Caki2 (cell line): ENCODE measurements at regions not wholly inside any gene's neighbourhood (a gene's known extent, or its start where the extent isn't known, plus 50 kb on each side); places are given as distances from the start of the nearest gene placed in this dataset.

Experiments
- DNase-seq: peaks from one replicate; pipeline ENCODE4 v3.0.0-alpha.2; 2015; ENCODE audit warnings: low read depth
- in situ Hi-C: cut with HindIII; loops from 2 replicates; pipeline ENCODE4 v1.10.0; 2016; ENCODE audit warnings: low sequenced_read_pairs, low pct_unique_long_range_greater_than_20kb, mixed read lengths

GRCh38 chr2:12341215-12341614 is 375.5 kb upstream of the TRIB2 start:
- in situ Hi-C loops, result no loop called here

GRCh38 chr2:12341920-12342319 is 374.8 kb upstream of the TRIB2 start:
- in situ Hi-C loops, result no loop called here
- DNase-seq, result no peak

More at GRCh38 chr2:12341215-12341614, 375.5 kb upstream of the TRIB2 start:
- no peak for DNase-seq

- DNase-seq, result no peak
- in situ Hi-C loops, result no loop called here
These were observed 373.6 kb upstream of the TRIB2 start for GRCh38 chr2:12343141-12343540.

GRCh38 chr2:12347066-12347493 is 369.7 kb upstream of the TRIB2 start:
- DNase-seq, result no peak

GRCh38 chr2:12348216-12348615 is 368.5 kb upstream of the TRIB2 start:
- DNase-seq, result no peak
- in situ Hi-C loops, result no loop called here

More at GRCh38 chr2:12347066-12347493, 369.7 kb upstream of the TRIB2 start:
- in situ Hi-C loops, result no loop called here

- DNase-seq, result no peak
- in situ Hi-C loops, result no loop called here
These were observed 365.9 kb upstream of the TRIB2 start for GRCh38 chr2:12350821-12351220.

- in situ Hi-C loops, result no loop called here
These were observed 363.8 kb upstream of the TRIB2 start for GRCh38 chr2:12352889-12353288.

GRCh38 chr2:12361506-12361905 is 355.2 kb upstream of the TRIB2 start:
- in situ Hi-C loops, result no loop called here
- no peak for DNase-seq

More at GRCh38 chr2:12352889-12353288, 363.8 kb upstream of the TRIB2 start:
- no peak for DNase-seq

GRCh38 chr2:12363138-12363537 is 353.6 kb upstream of the TRIB2 start:
- no peak for DNase-seq
- in situ Hi-C loops, result no loop called here

- in situ Hi-C loops, result no loop called here
- DNase-seq, result no peak
These were observed 353.2 kb upstream of the TRIB2 start for GRCh38 chr2:12363569-12363968.

- DNase-seq, result no peak
- in situ Hi-C loops, result no loop called here
These were observed 347.2 kb upstream of the TRIB2 start for GRCh38 chr2:12369566-12369965.

- no peak for DNase-seq
- in situ Hi-C loops, result no loop called here
These were observed 340.7 kb upstream of the TRIB2 start for GRCh38 chr2:12376025-12376424.

- in situ Hi-C loops, result no loop called here
- DNase-seq, result no peak
These were observed 337.6 kb upstream of the TRIB2 start for GRCh38 chr2:12379143-12379542.

- no peak for DNase-seq
- in situ Hi-C loops, result no loop called here
These were observed 335.0 kb upstream of the TRIB2 start for GRCh38 chr2:12381543-12382325.

- no peak for DNase-seq
- in situ Hi-C loops, result no loop called here
These were observed 334.4 kb upstream of the TRIB2 start for GRCh38 chr2:12382366-12382765.

GRCh38 chr2:12389344-12390045 is 327.2 kb upstream of the TRIB2 start:
- in situ Hi-C loops, result no loop called here
- no peak for DNase-seq

GRCh38 chr2:12391116-12391515 is 325.6 kb upstream of the TRIB2 start:
- in situ Hi-C loops, result no loop called here
- no peak for DNase-seq

GRCh38 chr2:12396699-12397098 is 320.0 kb upstream of the TRIB2 start:
- in situ Hi-C loops, result no loop called here
- DNase-seq, result no peak

GRCh38 chr2:12397854-12398253 is 318.9 kb upstream of the TRIB2 start:
- DNase-seq, result no peak
- in situ Hi-C loops, result no loop called here

- in situ Hi-C loops, result no loop called here
- DNase-seq, result no peak
These were observed 317.5 kb upstream of the TRIB2 start for GRCh38 chr2:12399240-12399639.
